ENCODE measurements at regions not wholly inside any gene's neighbourhood (a gene's known extent, or its start where the extent isn't known, plus 50 kb on each side); places are given as distances from the start of the nearest gene placed in this dataset.

DNA sequence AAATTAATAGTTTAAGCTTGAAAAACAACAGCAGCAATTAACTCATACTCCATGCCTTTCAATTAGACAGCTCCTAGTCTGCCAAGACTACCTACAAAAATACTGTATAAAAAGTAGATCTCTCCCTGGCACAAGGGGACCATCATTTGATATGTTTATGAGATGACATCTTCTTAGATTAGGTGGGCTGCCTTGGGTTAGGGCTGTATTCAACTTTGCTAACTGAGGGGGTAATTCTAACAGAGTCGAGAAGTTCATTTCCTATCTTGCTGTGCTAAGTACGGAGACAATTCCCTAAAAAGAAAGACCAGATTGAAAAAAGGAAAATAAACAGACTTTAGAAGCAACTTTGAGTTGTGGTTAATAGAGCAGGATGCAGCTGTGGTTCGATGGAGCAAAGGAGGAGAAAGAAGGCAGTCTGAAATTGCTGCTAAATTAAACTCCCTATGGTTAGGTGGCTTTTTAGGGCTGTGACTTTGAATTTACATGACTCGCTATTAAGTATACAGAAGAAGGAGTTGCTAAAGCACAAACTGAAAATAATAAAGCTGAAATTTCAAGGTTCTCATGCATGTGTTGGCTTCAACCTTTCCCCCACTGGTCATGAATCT, 75.4 kb downstream of the CDC7 start:
- DNase-seq (ENCODE audit: low read depth): no peak

DNA sequence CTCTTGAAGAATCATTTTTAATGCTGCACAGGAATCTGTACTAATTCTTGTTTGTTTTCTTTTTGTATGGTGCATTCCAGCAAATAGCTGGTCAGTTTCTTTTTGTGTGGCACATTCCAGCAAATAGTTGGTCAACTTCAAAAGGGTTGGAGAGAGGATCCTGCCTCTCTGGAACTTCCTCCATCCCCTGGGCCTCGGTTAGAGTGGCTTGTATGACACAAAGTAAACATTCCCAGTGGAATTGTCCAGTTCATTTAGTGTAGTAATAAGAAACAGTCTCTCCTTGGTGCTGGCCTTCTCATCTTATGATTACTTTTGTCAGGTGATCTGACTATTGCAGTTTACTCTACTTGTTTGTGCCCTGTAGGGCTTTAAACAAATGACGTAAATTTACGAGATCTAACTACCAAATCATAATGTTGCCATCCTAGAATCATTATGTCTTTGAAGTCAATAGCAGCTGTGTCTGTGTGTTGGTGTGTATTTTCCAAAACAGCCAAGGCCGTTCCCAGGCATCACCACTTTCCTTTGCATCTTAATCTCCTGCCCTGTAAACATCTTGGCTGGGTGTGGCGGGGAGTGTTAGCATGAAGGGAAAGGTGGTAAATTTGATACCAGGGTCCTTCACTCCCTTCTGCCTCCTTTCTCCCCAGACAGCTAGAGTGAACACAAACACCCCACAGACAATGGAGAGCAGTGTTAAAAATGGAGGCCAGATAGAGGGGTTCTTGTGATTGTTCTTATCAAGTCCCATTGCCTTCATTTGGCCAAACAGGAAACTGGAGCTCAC, 77.9 kb downstream of the CDC7 start:
- no peak for DNase-seq (ENCODE audit: low read depth)

DNA sequence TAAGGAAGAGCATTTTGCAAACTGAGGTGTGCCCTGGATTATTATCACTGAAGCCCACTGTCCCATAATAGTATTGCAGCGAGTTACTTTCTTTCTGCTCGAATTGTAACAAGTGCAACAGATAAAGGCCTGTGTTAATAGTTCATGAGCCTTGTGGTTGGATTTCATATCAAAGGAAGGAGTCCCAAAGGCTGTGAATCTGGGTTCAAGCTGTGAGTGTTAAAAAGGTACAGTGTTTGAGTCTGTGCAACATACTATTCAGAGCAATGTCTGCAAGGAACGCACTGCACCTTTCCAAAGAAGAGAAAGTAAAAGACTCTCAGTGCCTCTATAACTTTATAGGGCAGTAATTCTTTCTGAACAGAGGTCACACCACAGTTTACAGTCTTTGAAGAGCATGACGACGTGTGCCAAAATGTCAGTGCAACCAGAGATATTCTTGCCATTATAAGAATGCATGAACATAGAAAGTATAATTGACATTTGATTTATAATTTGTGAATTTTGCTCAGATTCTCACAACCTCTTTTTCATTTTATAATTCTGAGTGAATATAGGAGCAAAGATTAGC, 79.1 kb downstream of the CDC7 start:
- DNase-seq (ENCODE audit: low read depth): no peak

DNA sequence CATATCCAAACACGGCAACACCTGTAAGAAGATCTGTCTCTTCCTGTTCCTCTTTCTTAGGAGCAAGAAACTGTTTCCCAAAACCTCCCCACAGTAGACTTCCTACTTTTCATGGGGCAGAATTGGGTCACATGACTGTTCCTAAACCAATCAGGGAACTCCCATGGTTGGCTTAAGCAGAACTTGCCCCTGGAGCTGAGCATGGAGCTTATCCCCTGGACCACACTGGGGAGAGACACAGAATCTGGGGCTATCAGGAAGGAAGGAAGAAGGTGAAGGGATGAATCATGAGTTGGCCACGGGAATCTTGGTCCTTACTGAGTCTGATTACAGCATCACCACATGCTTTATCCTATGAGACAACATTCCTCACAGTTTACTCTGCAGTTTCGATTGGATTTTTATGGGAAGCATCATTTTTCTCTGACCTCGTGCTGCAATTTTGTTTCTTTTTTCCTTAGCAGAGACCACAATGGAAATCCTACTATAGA, 81.8 kb downstream of the CDC7 start:
- DNase-seq (ENCODE audit: low read depth): peak; percentile 87

- DNase-seq (ENCODE audit: low read depth): no peak
Observed at GRCh38 chr1:91583326-91583755, 82.7 kb downstream of the CDC7 start.

- DNase-seq (ENCODE audit: low read depth): no peak
Observed at GRCh38 chr1:91584309-91584708, 83.7 kb downstream of the CDC7 start.

DNA sequence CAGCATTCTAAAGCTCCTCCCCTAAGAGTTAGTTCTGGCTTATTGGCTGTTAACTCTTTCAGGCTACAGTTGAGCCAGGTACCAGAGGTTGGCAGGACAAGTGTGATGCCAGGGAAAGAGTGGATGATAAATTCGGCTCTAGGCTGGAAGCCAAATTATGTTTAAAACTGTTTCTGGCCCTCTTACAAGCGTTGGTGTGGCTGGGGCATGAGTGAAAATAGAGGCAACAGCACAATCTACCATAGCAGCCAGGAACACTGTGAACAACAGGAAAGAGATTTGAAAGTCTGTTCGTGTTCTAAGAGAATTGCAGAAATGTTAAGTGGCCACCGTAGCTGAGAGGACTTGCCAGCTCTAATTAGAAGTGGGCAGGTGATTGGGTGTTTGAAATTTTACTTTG, 84.2 kb downstream of the CDC7 start:
- DNase-seq (ENCODE audit: low read depth): no peak

DNA sequence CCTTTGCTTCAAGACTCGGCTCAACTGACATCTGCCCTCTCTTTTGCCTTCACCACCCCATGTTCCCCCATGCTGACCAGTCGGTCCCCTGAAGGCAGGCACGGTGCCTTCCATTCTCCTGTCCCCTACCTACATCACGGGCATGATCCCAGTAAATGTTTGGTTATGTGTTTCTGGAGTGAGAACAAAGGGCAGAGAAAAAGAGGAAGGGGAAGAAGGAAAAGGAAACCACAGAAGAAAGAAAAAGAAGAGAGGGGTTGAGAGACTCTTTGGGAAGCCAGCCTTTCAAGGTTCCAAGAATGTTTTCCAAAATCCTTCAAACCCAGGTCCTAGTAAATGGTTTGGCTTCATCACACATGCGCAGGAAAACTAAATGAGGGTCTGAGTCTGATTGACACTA, 84.9 kb downstream of the CDC7 start:
- no peak for DNase-seq (ENCODE audit: low read depth)

DNA sequence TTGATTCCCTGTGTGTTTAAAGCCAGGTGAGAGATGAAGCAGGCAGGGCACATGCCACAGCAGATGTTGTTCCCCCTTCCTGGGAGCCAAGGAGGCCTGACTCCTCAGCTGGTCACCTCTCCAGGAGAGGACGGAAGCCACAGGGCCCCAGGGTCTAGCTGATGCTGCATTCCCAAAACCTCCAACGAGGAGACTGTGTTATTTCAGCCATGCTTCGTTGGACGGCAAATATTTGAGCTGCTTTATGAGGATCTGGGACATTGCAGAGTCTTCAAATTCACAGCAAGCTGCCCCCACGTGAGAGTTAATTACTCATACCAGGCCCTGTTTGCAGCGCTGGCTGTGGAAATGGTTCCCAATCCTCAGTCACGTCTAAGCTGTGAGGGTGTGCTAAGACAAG, 85.3 kb downstream of the CDC7 start:
- no peak for DNase-seq (ENCODE audit: low read depth)

- no peak for DNase-seq (ENCODE audit: low read depth)
Observed at GRCh38 chr1:91589437-91589836, 88.8 kb downstream of the CDC7 start.

- DNase-seq (ENCODE audit: low read depth): no peak
Observed at GRCh38 chr1:91591175-91591974, 90.7 kb downstream of the CDC7 start.

- DNase-seq (ENCODE audit: low read depth): no peak
Observed at GRCh38 chr1:91592716-91593477, 92.2 kb downstream of the CDC7 start.

DNA sequence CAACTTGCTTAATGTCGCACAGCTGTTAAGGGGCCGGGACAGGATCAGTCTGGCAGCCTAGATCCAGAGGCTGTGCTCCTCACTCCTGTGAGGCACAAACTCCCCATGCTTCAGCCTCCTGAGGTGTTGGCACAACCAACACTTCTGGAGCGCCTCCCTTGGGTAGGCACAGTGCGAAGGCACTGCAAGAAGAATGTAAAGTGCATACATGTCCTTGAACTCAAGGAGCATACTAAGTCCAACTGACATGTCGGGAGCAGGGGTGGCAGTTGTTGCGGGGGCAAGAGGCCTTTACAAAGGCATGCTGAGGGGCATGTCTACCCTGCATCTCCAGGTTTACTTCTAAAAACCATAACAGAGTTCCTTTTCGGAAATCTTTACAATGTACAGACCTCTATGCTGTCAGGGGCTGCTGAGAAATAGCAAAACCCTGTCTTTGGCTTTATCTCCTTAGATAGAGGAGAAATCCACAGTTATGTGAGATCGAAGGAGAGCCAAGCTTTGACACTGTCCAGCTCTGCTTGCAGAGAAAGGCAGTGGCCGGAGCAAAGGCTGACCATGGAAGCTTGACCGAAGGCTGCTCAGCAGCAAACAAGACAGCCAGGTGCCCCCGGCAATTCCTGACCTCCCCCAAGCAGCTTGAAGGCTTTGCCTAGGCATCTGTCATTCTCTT, 93.9 kb downstream of the CDC7 start:
- no peak for DNase-seq (ENCODE audit: low read depth)

GRCh38 chr1:91596474-91596873, 95.8 kb downstream of the CDC7 start:
- DNase-seq (ENCODE audit: low read depth): no peak

GRCh38 chr1:91597215-91597614, 96.6 kb downstream of the CDC7 start:
- DNase-seq (ENCODE audit: low read depth): no peak

- no peak for DNase-seq (ENCODE audit: low read depth)
Observed at GRCh38 chr1:91600431-91601337, 100.0 kb downstream of the CDC7 start.

- no peak for DNase-seq (ENCODE audit: low read depth)
Observed at GRCh38 chr1:91601554-91602376, 101.1 kb downstream of the CDC7 start.

GRCh38 chr1:91603409-91603808, 102.8 kb downstream of the CDC7 start:
- DNase-seq (ENCODE audit: low read depth): no peak

- DNase-seq (ENCODE audit: low read depth): peak; percentile 28
Observed at GRCh38 chr1:91604632-91605031, 104.0 kb downstream of the CDC7 start.
